HG03108 (cell line): ENCODE measurements at regions not wholly inside any gene's neighbourhood (a gene's known extent, or its start where the extent isn't known, plus 50 kb on each side); places are given as distances from the start of the nearest gene placed in this dataset.

Experiments
- ATAC-seq: cut with Tn5 transposase; IDR thresholded peaks from one replicate; pipeline ENCODE4 v1.9.1; 2021; ENCODE audit warnings: moderate library complexity; ENCODE audit not compliant: unreplicated experiment

- ATAC-seq, result no peak
These were observed 955.4 kb downstream of the EFNB2 start for GRCh38 chr13:105579821-105580710.

DNA sequence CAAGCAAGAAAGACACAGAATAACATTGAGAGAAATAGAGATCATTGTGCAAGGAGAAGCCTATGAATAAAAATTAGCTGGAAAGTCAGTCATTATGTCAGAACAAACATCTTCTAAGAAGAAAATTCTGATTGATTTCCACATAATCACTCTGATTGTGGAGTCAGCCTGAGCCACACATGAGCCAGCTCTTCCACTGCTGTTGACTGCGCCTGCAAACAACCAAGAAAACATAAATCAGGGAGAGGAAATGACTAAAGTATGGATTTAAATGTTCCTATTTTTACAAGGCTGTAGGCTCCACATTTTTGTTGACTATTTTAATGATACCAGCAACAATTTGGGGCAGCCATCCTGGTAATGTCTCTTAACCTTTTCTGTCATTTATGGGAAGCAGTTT is 962.3 kb downstream of the EFNB2 start:
- no peak for ATAC-seq

GRCh38 chr13:105572401-105572800 is 963.1 kb downstream of the EFNB2 start:
- ATAC-seq, result no peak

DNA sequence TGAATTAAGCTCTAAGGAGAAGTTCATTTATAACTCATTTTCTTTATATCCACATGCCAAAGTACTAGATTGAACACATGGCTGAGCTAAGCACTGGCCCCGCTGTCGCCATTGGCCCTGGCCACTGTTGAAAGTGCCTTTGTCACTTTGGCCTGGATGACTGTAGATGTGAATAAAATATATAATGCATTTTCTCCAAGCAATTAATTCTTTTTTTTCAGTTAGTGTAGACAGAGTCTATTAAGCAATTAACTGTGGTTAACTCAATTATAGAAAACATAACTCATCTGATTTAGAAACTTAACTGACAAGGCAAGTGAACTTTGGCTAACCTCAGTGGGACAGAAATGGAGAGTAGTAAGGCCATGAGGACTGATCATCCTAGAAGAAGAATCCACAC is 965.6 kb downstream of the EFNB2 start:
- no peak for ATAC-seq

- ATAC-seq, result no peak
These were observed 967.4 kb downstream of the EFNB2 start for GRCh38 chr13:105567951-105568525.

DNA sequence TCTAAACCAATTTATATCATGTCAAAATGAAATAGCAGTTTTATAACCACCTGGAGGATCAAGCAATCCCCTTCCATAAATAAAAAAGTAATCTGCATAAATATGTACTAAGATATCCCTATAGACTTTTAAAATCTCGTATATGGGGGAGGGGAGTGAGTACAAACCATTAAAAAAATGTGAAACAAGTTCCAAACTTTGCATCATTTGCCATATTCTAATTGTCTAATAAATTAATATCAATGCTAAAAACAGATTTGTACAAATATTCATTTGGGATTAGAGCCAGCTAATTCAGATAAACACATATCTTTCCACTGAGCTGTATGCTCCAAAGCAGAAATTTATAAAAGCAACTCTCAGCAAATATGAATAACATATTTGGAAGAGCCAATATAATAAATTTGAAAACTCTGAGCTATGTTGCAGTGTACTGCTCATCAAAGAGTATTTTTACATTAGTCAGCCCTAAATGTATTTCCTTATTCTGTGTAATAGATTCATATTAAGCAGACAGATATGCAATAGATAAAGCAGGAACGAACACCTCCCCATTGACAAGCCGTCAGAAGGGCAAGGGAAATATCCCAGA is 970.2 kb downstream of the EFNB2 start:
- ATAC-seq, result no peak

DNA sequence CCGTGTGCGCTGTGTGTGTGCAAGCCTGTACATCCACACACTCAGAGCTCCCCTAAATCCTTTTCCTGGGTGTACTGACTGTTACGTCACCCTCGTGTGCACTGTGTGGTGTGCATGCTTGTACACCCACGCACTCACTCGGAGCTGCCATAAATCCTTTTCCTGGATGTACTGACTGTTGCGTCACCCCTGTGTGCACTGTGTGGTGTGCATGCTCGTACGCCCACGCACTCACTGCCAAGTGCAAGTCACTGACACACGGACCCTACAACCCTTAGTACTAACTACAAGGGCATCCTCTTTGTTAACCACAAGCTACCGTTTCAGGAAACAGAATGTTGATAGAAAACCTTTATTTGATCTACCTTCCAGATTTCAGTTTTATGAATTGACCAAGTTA is 983.4 kb downstream of the EFNB2 start:
- ATAC-seq, result no peak

GRCh38 chr13:105547851-105548250 is 987.6 kb downstream of the EFNB2 start:
- no peak for ATAC-seq

- ATAC-seq, result no peak
These were observed 989.7 kb downstream of the EFNB2 start for GRCh38 chr13:105545811-105546210.

- no peak for ATAC-seq
These were observed 991.7 kb downstream of the EFNB2 start for GRCh38 chr13:105543742-105544141.

DNA sequence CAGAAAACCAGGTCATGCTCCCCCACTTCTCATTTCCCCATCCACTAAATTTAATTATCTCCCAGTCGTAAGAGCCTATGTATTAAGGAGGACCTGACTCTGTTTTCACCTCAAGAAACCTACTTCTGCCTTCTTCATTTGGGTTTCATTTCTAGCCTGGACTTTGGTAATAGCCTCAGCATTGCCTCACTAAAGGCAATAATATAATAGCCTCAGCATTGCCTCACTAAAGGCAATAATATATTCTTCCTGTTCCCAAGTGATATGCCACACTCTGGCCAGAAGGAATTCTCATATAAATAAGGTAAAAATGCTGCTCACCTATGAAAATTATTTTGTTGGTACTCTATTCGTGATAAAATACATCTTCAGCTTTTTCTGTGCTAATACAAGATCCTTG is 993.9 kb downstream of the EFNB2 start:
- no peak for ATAC-seq

DNA sequence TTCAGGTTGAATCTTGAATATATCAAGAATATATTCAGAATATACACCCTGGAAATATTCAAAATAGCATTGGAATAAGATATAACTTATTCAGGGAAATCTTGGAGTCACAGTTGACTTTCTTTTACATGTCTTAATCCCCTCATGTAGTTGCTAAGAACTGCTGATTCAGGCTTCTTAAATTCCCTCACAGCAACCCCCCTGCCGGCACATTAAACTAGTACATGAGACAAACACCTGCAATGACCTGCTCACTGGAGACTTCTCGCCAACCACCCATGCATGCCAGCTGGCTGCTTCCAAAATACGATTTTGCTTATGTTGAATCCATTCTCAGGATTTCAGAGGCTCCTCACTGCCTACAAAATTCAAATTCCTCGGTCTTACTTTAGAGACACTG is 997.1 kb downstream of the EFNB2 start:
- no peak for ATAC-seq

- ATAC-seq, result no peak
These were observed 998.3 kb downstream of the EFNB2 start for GRCh38 chr13:105537113-105537512.

DNA sequence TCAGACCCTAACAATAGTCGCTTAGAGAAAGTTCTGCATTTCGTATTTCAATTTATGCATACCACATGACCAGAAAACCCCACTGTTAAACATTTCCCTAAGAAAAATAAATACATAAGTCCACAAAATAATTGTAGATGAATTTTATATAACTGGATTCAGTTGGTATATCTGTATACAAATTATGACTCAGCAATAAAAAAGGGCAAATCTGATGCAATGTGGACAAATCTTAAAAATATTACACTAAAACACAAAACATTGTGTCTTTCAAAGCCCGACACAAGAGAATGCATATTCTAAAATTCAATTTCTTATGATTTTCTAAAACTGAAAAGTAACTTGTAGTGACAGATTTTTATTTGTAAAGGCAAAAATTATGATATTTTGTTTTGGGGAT is 1005.0 kb downstream of the EFNB2 start:
- ATAC-seq, result no peak

- no peak for ATAC-seq
These were observed 1008.3 kb downstream of the EFNB2 start for GRCh38 chr13:105527127-105527526.

GRCh38 chr13:105519771-105520170 is 1015.7 kb downstream of the EFNB2 start:
- ATAC-seq, result no peak

- ATAC-seq, result no peak
These were observed 1017.4 kb downstream of the EFNB2 start for GRCh38 chr13:105518086-105518485.

DNA sequence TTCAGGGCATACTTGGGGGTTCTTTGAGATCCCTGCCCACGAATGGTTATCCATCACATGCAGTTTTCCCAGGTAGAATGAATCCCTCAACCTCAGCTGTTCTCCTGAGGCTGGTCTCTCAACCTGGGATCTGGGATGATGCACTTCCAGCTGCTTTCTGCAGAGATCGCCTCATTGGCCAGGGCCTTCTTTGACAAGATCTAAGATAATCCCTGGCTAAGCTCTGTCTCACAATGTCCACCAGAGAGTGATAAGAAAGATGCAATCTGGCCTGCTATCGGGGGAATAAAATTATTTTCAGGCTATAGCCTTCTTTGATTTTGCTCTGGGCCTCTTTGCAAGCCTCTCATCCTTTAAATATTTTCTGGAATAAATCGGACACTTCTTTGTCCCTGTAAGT is 1021.1 kb downstream of the EFNB2 start:
- ATAC-seq, result no peak

- ATAC-seq, result no peak
These were observed 1022.0 kb downstream of the EFNB2 start for GRCh38 chr13:105513448-105513847.

DNA sequence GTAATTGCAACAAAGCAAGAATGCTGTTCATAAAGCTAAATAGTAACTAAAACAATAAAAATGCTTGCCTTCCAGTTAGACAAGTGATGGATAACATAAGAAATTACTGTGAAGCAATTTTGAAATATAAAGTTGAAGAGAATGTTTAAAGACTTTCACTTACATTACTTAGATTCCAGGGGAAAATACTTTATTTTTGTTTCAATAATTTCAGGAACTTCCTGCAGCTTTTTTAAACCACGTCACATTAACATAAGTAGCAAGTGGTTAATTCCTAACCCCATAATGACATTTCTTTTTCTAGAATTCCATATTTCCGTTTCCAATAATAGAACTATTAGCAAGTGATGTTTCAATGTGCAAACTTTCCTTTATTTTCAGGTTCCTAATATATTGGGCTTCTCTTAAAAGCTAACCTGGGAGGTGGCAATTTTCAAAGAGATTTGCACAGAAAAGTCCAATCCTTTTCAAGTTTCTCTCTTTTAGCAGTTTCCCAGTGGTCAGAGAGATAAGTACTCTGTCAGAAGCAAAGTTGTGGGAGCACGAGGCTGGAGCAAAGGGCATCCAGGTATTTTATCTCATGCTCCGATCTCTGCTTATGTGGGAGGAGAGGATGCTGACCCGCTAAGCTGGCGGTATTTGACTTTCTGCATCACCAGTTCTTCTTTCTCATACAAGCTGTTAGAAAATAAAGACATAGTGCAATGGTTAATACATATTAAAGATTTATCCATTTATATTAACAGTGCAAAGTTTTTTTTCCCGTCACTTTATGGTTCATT is 1025.3 kb downstream of the EFNB2 start:
- ATAC-seq, result no peak

DNA sequence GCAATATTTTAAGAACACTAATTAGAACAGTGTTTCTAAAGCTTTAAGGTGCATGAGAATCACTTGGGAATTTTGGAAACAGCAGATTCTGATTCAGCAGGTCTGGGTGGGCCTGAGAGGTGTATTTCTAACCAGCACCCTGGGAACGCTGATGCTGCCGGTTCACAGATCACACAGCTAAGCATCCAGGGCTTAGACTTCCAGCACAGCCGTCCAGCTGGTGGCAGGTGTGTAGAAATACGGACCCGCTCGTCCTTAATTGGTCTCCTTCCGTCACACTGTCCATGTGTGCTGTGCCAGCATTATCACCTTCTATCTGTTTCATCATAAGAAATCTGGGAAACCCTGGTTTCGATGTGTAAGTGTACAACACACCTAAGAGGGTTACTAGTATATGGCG is 1029.0 kb downstream of the EFNB2 start:
- no peak for ATAC-seq
